ENCODE measurements at regions not wholly inside any gene's neighbourhood (a gene's known extent, or its start where the extent isn't known, plus 50 kb on each side); places are given as distances from the start of the nearest gene placed in this dataset.

DNA sequence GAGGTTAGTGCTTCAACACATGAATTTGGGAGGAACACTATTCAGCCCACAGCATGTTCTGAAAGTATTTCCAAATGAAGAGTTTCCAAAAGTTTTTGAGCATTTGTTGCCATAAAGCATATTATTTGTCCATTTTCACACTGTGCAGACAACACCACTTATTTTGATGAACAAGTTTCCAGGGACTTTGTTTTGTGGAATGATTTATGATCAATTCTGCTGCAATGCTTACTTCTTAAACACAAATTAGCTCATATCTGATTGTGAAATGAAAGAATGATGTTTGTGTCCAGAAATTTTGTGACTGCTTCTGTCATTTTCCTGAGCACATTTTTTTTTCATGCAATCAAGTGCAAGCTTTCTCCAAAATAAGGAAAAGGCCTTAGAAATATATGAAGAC lies 205.3 kb downstream of the RAP2A start:
- ATAC-seq (ENCODE audit: low read depth) = no peak

DNA sequence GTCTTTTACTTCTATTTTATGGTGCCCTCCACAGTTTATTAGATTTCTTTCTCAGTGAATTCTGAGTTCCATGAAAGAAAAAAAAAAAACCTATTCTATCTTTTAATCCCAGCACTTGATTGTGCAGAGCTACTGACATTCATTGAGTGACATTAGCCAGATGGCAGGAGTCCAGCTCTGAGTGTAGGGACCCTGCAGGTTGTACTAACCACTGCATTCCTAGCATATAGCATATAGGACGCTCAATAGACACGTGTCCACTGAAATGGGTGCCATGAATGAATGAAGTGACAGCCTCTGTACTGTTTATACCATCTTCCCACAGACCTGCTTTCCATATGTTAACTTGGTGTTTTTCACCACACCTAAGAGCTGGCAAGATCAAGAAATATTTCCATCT lies 206.3 kb downstream of the RAP2A start:
- Histone ChIP-seq H3K79me2 (ENCODE audit: control insufficient read depth, insufficient read depth, low read length) (no peaks in the 10 kb centered on the region), H3K4me3 (ENCODE audit: control extremely low read depth in 1 of 5, extremely low read depth in 1 of 5, insufficient read depth in 1 of 5, low read depth in 2 of 5, low read length in 4 of 5) (no peak overlapping the region), H3K27me3 (replicated peaks in 1 of 4; ENCODE audit: control extremely low read depth in 1 of 4, control insufficient read depth in 3 of 4, insufficient read depth in 4 of 4, low read length in 3 of 4) (no peaks in the 10 kb centered on the region), H3K9me3 (ENCODE audit: control extremely low read depth in 1 of 3, control insufficient read depth in 2 of 3, insufficient read depth in 1 of 3, low read length in 2 of 3) (no peaks in the 10 kb centered on the region), H3K4me1 (ENCODE audit: control insufficient read depth in 2 of 2, insufficient read depth in 2 of 2, low read length in 2 of 2) (no peaks in the 10 kb centered on the region), H3K9ac (ENCODE audit: low read length) (no peak overlapping the region), H3K4me2 (replicated peaks; ENCODE audit: low read depth, low read length, poor library complexity, severe bottlenecking) (no peak overlapping the region), H4K20me1 (ENCODE audit: control insufficient read depth, insufficient read depth, low read length, poor library complexity, severe bottlenecking) (no peaks in the 10 kb centered on the region), H3K36me3 (replicated peaks in 1 of 2; ENCODE audit: control extremely low read depth in 1 of 2, control insufficient read depth in 1 of 2, extremely low read depth in 1 of 2, insufficient read depth in 2 of 2, low read length in 1 of 2) (no peaks in the 10 kb centered on the region), H2AFZ (ENCODE audit: insufficient read depth, low read depth, low read length, poor library complexity, severe bottlenecking) (no peak overlapping the region), H3K27ac (ENCODE audit: low read length in 2 of 2) (no peak overlapping the region)
- TF ChIP-seq, protein P1, sequence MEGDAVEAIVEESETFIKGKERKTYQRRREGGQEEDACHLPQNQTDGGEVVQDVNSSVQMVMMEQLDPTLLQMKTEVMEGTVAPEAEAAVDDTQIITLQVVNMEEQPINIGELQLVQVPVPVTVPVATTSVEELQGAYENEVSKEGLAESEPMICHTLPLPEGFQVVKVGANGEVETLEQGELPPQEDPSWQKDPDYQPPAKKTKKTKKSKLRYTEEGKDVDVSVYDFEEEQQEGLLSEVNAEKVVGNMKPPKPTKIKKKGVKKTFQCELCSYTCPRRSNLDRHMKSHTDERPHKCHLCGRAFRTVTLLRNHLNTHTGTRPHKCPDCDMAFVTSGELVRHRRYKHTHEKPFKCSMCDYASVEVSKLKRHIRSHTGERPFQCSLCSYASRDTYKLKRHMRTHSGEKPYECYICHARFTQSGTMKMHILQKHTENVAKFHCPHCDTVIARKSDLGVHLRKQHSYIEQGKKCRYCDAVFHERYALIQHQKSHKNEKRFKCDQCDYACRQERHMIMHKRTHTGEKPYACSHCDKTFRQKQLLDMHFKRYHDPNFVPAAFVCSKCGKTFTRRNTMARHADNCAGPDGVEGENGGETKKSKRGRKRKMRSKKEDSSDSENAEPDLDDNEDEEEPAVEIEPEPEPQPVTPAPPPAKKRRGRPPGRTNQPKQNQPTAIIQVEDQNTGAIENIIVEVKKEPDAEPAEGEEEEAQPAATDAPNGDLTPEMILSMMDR (IDR thresholded peaks at IDR 0.05) = no peak
- no peak for TF ChIP-seq EZH2 (IDR thresholded peaks at IDR 0.05; ENCODE audit: borderline replicate concordance, insufficient read depth, low read depth, low read length, poor library complexity, severe bottlenecking)
- ChIA-PET POLR2A (no interaction called here), CTCF (no interaction called here)
- no CpG with 5 or more reads among the region's 2 CpGs for WGBS (ENCODE audit: insufficient coverage)
- Mint-ChIP-seq H3K27ac (no peak overlapping the region), H3K4me3 (no peak overlapping the region), H3K9me3 (ENCODE audit: insufficient read depth) (no peaks in the 10 kb centered on the region), H3K27me3 (no peaks in the 10 kb centered on the region), H3K4me1 (no peaks in the 10 kb centered on the region)
- ATAC-seq (ENCODE audit: low read depth) (no peak), DNase-seq (no peak)
- intact Hi-C loops (cut with micrococcal nuclease) = no loop called here

More for the DNA sequence above, 205.3 kb downstream of the RAP2A start:
- Mint-ChIP-seq H3K4me3 (no peak overlapping the region), H3K4me1 (no peaks in the 10 kb centered on the region), H3K27me3 (no peaks in the 10 kb centered on the region), H3K9me3 (ENCODE audit: insufficient read depth) (no peaks in the 10 kb centered on the region), H3K27ac (no peak overlapping the region)
- POLR2A ChIA-PET = no interaction called here
- no peak for DNase-seq
- no peaks in the 10 kb centered on the region for H3K36me3 ChIP-seq (replicated peaks in 1 of 2; ENCODE audit: control extremely low read depth in 1 of 2, control insufficient read depth in 1 of 2, extremely low read depth in 1 of 2, insufficient read depth in 2 of 2, low read length in 1 of 2)
- H3K9ac ChIP-seq (ENCODE audit: low read length) = no peak overlapping the region
- H2AFZ ChIP-seq (ENCODE audit: insufficient read depth, low read depth, low read length, poor library complexity, severe bottlenecking) = no peak overlapping the region
- H3K27ac ChIP-seq (ENCODE audit: low read length in 2 of 2) = no peak overlapping the region
- intact Hi-C loops (cut with micrococcal nuclease) = no loop called here
- H3K4me3 ChIP-seq (ENCODE audit: control extremely low read depth in 1 of 5, extremely low read depth in 1 of 5, insufficient read depth in 1 of 5, low read depth in 2 of 5, low read length in 4 of 5) = no peak overlapping the region
- TF ChIP-seq EZH2 (IDR thresholded peaks at IDR 0.05; ENCODE audit: borderline replicate concordance, insufficient read depth, low read depth, low read length, poor library complexity, severe bottlenecking) = no peak
- TF ChIP-seq, protein P1 (IDR thresholded peaks at IDR 0.05) = no peak
- H4K20me1 ChIP-seq (ENCODE audit: control insufficient read depth, insufficient read depth, low read length, poor library complexity, severe bottlenecking) = no peaks in the 10 kb centered on the region
- H3K4me2 ChIP-seq (replicated peaks; ENCODE audit: low read depth, low read length, poor library complexity, severe bottlenecking) = no peak overlapping the region
- H3K9me3 ChIP-seq (ENCODE audit: control extremely low read depth in 1 of 3, control insufficient read depth in 2 of 3, insufficient read depth in 1 of 3, low read length in 2 of 3) = no peaks in the 10 kb centered on the region
- H3K79me2 ChIP-seq (ENCODE audit: control insufficient read depth, insufficient read depth, low read length) = no peaks in the 10 kb centered on the region
- H3K27me3 ChIP-seq (replicated peaks in 1 of 4; ENCODE audit: control extremely low read depth in 1 of 4, control insufficient read depth in 3 of 4, insufficient read depth in 4 of 4, low read length in 3 of 4) = no peaks in the 10 kb centered on the region
- CTCF ChIA-PET = no interaction called here
- no peaks in the 10 kb centered on the region for H3K4me1 ChIP-seq (ENCODE audit: control insufficient read depth in 2 of 2, insufficient read depth in 2 of 2, low read length in 2 of 2)

Measured in B cell (primary cell).